IMR-90 (cell line): ENCODE measurements at regions not wholly inside any gene's neighbourhood (a gene's known extent, or its start where the extent isn't known, plus 50 kb on each side); places are given as distances from the start of the nearest gene placed in this dataset.

Experiments used
- ATAC-seq: fragments of 200-7000 bp; cut with Tn5 transposase; 2 replicates; pipeline ENCODE4 v1.9.1; 2020; ENCODE audit warnings: low read depth, mild to moderate bottlenecking, moderate library complexity
- BruUV-seq: library from RNA; stranded (reverse); fragments of 400-500 nt; replicated peaks from 2 replicates; lab custom pipeline; 2021; lab: Mats Ljungman, UMichigan
- CTCF ChIA-PET: fragments of 300-600 bp; formaldehyde crosslinking; extraction: SDS; loops from one replicate; lab custom pipeline; 2021; ENCODE audit warnings: antibody characterized with exemption; lab: Yijun Ruan, JAX
- POLR2A ChIA-PET: fragments of 300-600 bp; sonication (Branson Sonifier 250); formaldehyde crosslinking; loops from one replicate; lab custom pipeline; 2022; ENCODE audit warnings: antibody characterized with exemption; ENCODE audit not compliant: unreplicated experiment; lab: Charles Lee
- DNase-seq: peaks from one replicate; pipeline ENCODE4 v3.0.0; 2013
- H2AFZ ChIP-seq: replicated peaks from 2 replicates; pipeline ENCODE3; 2013; ENCODE audit warnings: low read length, mild to moderate bottlenecking; ENCODE audit not compliant: poor library complexity
- H2AK5ac ChIP-seq: 2 replicates; pipeline ENCODE4 v1.6.1; 2013; ENCODE audit warnings: low read depth, low read length, inconsistent platforms
- H2AK9ac ChIP-seq: replicated peaks from 2 replicates; pipeline ENCODE3; 2013; ENCODE audit warnings: mild to moderate bottlenecking, low read depth, low read length, moderate library complexity; ENCODE audit not compliant: poor library complexity
- H2BK120ac ChIP-seq: 2 replicates; pipeline ENCODE4 v1.6.1; 2013; ENCODE audit warnings: low read depth, low read length, inconsistent platforms
- H2BK15ac ChIP-seq: 3 replicates; pipeline ENCODE4 v1.6.1; 2013; ENCODE audit warnings: low read depth, low read length, inconsistent platforms
- H2BK20ac ChIP-seq: 2 replicates; pipeline ENCODE4 v1.6.1; 2013; ENCODE audit warnings: low read depth, mild to moderate bottlenecking, inconsistent platforms, low read length, moderate library complexity
- H2BK5ac ChIP-seq: 2 replicates; pipeline ENCODE4 v1.6.1; 2013; ENCODE audit warnings: mild to moderate bottlenecking, low read depth, low read length, inconsistent platforms; ENCODE audit not compliant: poor library complexity, severe bottlenecking
- H3K14ac ChIP-seq: replicated peaks from 2 replicates; pipeline ENCODE4 v1.6.1; 2013; ENCODE audit warnings: low read depth, low read length, inconsistent platforms
- H3K18ac ChIP-seq: 2 replicates; pipeline ENCODE4 v1.6.1; 2013; ENCODE audit warnings: low read depth, low read length, control low read depth
- H3K23ac ChIP-seq: 2 replicates; pipeline ENCODE4 v1.6.1; 2013; ENCODE audit warnings: low read depth, low read length, inconsistent platforms
- H3K27ac ChIP-seq: 2 replicates; pipeline ENCODE4 v1.5.1; 2013; ENCODE audit warnings: mild to moderate bottlenecking, control low read depth, low read length; ENCODE audit not compliant: insufficient read depth
- H3K27me3 ChIP-seq: 2 replicates; pipeline ENCODE4 v1.6.1; 2013; ENCODE audit warnings: low read length; ENCODE audit not compliant: control insufficient read depth, insufficient read depth
- H3K36me3 ChIP-seq: 2 replicates; pipeline ENCODE4 v1.6.1; 2013; ENCODE audit warnings: low read length, mixed read lengths; ENCODE audit not compliant: control insufficient read depth, insufficient read depth
- H3K4ac ChIP-seq: 2 replicates; pipeline ENCODE4 v1.6.1; 2013; ENCODE audit warnings: low read depth, low read length, inconsistent platforms
- H3K4me1 ChIP-seq: 2 replicates; pipeline ENCODE4 v1.6.1; 2013; ENCODE audit warnings: low read length, mixed read lengths; ENCODE audit not compliant: control insufficient read depth, insufficient read depth
- H3K4me2 ChIP-seq: 2 replicates; pipeline ENCODE4 v1.6.1; 2013; ENCODE audit warnings: low read depth, mild to moderate bottlenecking, control low read depth, low read length, moderate library complexity
- H3K4me3 ChIP-seq: 2 replicates; pipeline ENCODE4 v1.5.1; 2013; ENCODE audit warnings: low read depth, mild to moderate bottlenecking, control low read depth, low read length, moderate library complexity; ENCODE audit not compliant: insufficient read depth
- H3K56ac ChIP-seq: 2 replicates; pipeline ENCODE4 v1.6.1; 2013; ENCODE audit warnings: low read length, inconsistent platforms; ENCODE audit not compliant: insufficient read depth; ENCODE audit errors: extremely low read depth
- H3K79me1 ChIP-seq, 2 experiments: 2 replicates each; pipeline ENCODE4 v1.6.1; 2013; ENCODE audit warnings: low read length in 2 of 2, inconsistent platforms in 1 of 2, low read depth in 1 of 2
- H3K9ac ChIP-seq: 2 replicates; pipeline ENCODE4 v1.6.1; 2013; ENCODE audit warnings: low read depth, low read length, control low read depth
- H3K9me1 ChIP-seq: 2 replicates; pipeline ENCODE4 v1.6.1; 2013; ENCODE audit warnings: low read length, inconsistent platforms; ENCODE audit not compliant: insufficient read depth
- H3K9me3 ChIP-seq: 2 replicates; pipeline ENCODE4 v1.6.1; 2013; ENCODE audit warnings: low read length; ENCODE audit not compliant: control insufficient read depth, insufficient read depth
- H4K20me1 ChIP-seq: 2 replicates; pipeline ENCODE4 v1.6.1; 2013; ENCODE audit warnings: low read length, inconsistent platforms; ENCODE audit not compliant: insufficient read depth
- H4K5ac ChIP-seq: 2 replicates; pipeline ENCODE4 v1.6.1; 2013; ENCODE audit warnings: mild to moderate bottlenecking, low read depth, low read length, control low read depth
- H4K8ac ChIP-seq, 2 experiments: 2 replicates each; pipeline ENCODE4 v1.6.1; 2013; ENCODE audit warnings: low read depth in 2 of 2, low read length in 2 of 2, control low read depth in 1 of 2, inconsistent platforms in 1 of 2
- H4K91ac ChIP-seq: 2 replicates; pipeline ENCODE4 v1.6.1; 2013; ENCODE audit warnings: low read depth, low read length, inconsistent platforms; ENCODE audit not compliant: insufficient read depth
- CEBPB ChIP-seq: IDR thresholded peaks from 2 replicates; pipeline ENCODE4 v1.6.1; 2012; ENCODE audit warnings: low read depth, low read length, improper control_type of control experiment
- CHD1 ChIP-seq: IDR thresholded peaks from 2 replicates; pipeline ENCODE4 v1.6.1; 2012; ENCODE audit warnings: low read depth, low read length, improper control_type of control experiment
- MAZ ChIP-seq: IDR thresholded peaks from 2 replicates; pipeline ENCODE4 v1.6.1; 2012; ENCODE audit warnings: low read depth, mild to moderate bottlenecking, low read length, improper control_type of control experiment, moderate library complexity, borderline replicate concordance
- MXI1 ChIP-seq: IDR thresholded peaks from 2 replicates; pipeline ENCODE4 v1.6.1; 2012; ENCODE audit warnings: low read depth, mild to moderate bottlenecking, low read length, moderate library complexity, borderline replicate concordance
- USF2 ChIP-seq: fragments of 150-350 bp; IDR thresholded peaks from 2 replicates; pipeline ENCODE4 v1.6.1; 2017; ENCODE audit warnings: mild to moderate bottlenecking, antibody characterized with exemption, low read length, low read depth
- WGBS, 2 experiments: methylation state at CpG; one replicate each; pipeline versions ENCODE4 v1.1.5 to v1.1.7; 2013; ENCODE audit warnings: missing lambda C conversion rate in 2 of 2; ENCODE audit not compliant: insufficient read length in 1 of 2; ENCODE audit errors: extremely low coverage in 2 of 2; 5-methylcytosine and 5-hydroxymethylcytosine counted together
- dilution Hi-C: fragments of 300-500 bp; cut with HindIII; formaldehyde crosslinking; loops from one replicate; pipeline ENCODE4 v1.14.3; 2018; ENCODE audit warnings: low sequenced_read_pairs; ENCODE audit not compliant: unreplicated experiment
- in situ Hi-C: fragments of 300-500 bp; cut with MboI; formaldehyde crosslinking; loops from 3 replicates; pipeline ENCODE4 v1.14.3; 2019; ENCODE audit warnings: low sequenced_read_pairs, inconsistent platforms, mixed read lengths
- intact Hi-C: fragments of 100-400 bp; cut with micrococcal nuclease; formaldehyde crosslinking; loops from 2 replicates; pipeline ENCODE4 v1.10.0; 2022

GRCh38 chr16:54487933-54488332 lies 201.3 kb upstream of the IRX3 start:
- no peak for TF ChIP-seq CHD1
- TF ChIP-seq MXI1, result no peak
- TF ChIP-seq MAZ, result no peak
- TF ChIP-seq CEBPB, result no peak
- TF ChIP-seq USF2, result no peak
- dilution Hi-C loops (no loop called here), in situ Hi-C loops (no loop called here), intact Hi-C loops (no loop called here)
- POLR2A ChIA-PET, result no interaction called here
- H3K9me3 ChIP-seq, result no peaks in the 10 kb centered on the region
- no peak overlapping the region for H4K91ac ChIP-seq
- BruUV-seq, result no TSS peak
- no peaks in the 10 kb centered on the region for H3K79me1 ChIP-seq
- H3K14ac ChIP-seq, result no peak overlapping the region
- H3K27me3 ChIP-seq, result no peaks in the 10 kb centered on the region
- H4K20me1 ChIP-seq, result no peaks in the 10 kb centered on the region
- WGBS, 2 experiments, result no CpG with 5 or more reads among the region's 3 CpGs
- ATAC-seq (no peak), DNase-seq (no peak)
- H3K4me3 ChIP-seq, result no peak overlapping the region
- H2AFZ ChIP-seq, result no peak overlapping the region
- no peak overlapping the region for H2AK9ac ChIP-seq
- no peaks in the 10 kb centered on the region for H3K36me3 ChIP-seq
- no peak overlapping the region for H3K9ac ChIP-seq
- no peak overlapping the region for H2BK15ac ChIP-seq
- CTCF ChIA-PET, result interaction anchor here (0.5 kb wide), 1 partner anchor 1921 kb away, joined by 3 read pairs; no protein-coding TSS in a partner anchor
- H3K18ac ChIP-seq, result no peak overlapping the region
- no peak overlapping the region for H2BK20ac ChIP-seq
- H4K5ac ChIP-seq, result no peak overlapping the region
- H3K4ac ChIP-seq, result no peak overlapping the region
- H3K4me2 ChIP-seq, result no peak overlapping the region
- no peak overlapping the region for H3K23ac ChIP-seq
- no peak overlapping the region for H3K27ac ChIP-seq
- no peak overlapping the region for H2BK5ac ChIP-seq
- no peaks in the 10 kb centered on the region for H3K4me1 ChIP-seq
- no peak overlapping the region for H2AK5ac ChIP-seq
- no peak overlapping the region for H4K8ac ChIP-seq
- no peak overlapping the region for H3K56ac ChIP-seq
- H3K9me1 ChIP-seq, result no peaks in the 10 kb centered on the region
- H2BK120ac ChIP-seq, result no peak overlapping the region
